Uterus (tissue), 2 donors: ENCODE measurements at regions not wholly inside any gene's neighbourhood (a gene's known extent, or its start where the extent isn't known, plus 50 kb on each side); places are given as distances from the start of the nearest gene placed in this dataset.

Experiments
- POLR2A ChIP-seq, 2 donors: fragments of 450-650 bp; IDR thresholded peaks; one replicate each; pipeline ENCODE4 v1.6.1; 2016; ENCODE audit warnings: antibody characterized with exemption in 2 of 2, mild to moderate bottlenecking in 1 of 2, moderate library complexity in 1 of 2
- TF ChIP-seq, protein P1 (sequence below), 4 experiments: fragments of 200-600 bp in 2 of 4; fragments of 450-650 bp in 2 of 4; sonication (generic) in 2 of 4; IDR thresholded peaks; one replicate each; pipeline ENCODE4 v1.5.1; 2016 to 2019; ENCODE audit warnings: antibody characterized with exemption in 4 of 4, mild to moderate bottlenecking in 2 of 4, moderate library complexity in 1 of 4

DNA sequence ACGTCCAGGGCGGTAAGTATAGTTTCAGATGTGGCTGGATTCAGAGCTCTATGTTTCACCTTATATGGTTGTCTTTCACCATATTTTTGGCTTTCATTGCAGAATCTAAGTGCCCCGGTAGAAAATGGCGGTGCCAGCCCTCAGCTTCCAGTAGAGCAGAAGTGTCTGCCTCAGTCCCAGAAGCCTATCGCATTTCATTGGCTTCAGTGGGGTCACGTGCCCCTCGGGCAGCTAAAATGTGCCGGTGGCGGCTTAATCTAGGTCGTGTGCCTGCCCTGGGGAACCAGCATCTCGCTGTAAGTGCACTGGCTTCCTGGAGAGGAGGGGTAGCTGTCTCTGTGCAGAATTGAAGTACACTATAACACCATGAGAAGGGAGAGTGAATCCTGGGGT is 107.4 kb upstream of the MAGI3 start:
- TF ChIP-seq, protein P1, sequence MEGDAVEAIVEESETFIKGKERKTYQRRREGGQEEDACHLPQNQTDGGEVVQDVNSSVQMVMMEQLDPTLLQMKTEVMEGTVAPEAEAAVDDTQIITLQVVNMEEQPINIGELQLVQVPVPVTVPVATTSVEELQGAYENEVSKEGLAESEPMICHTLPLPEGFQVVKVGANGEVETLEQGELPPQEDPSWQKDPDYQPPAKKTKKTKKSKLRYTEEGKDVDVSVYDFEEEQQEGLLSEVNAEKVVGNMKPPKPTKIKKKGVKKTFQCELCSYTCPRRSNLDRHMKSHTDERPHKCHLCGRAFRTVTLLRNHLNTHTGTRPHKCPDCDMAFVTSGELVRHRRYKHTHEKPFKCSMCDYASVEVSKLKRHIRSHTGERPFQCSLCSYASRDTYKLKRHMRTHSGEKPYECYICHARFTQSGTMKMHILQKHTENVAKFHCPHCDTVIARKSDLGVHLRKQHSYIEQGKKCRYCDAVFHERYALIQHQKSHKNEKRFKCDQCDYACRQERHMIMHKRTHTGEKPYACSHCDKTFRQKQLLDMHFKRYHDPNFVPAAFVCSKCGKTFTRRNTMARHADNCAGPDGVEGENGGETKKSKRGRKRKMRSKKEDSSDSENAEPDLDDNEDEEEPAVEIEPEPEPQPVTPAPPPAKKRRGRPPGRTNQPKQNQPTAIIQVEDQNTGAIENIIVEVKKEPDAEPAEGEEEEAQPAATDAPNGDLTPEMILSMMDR (IDR thresholded peaks at IDR 0.05): no peak
- TF ChIP-seq POLR2A (IDR thresholded peaks at IDR 0.05): no peak
